GM21786 (cell line): ENCODE measurements at regions not wholly inside any gene's neighbourhood (a gene's known extent, or its start where the extent isn't known, plus 50 kb on each side); places are given as distances from the start of the nearest gene placed in this dataset.
"Not testable (repeated sequence)": the region's sequence is repeated elsewhere in the genome, so short reads cannot be mapped to it uniquely, and the experiment has no call there.

Experiments used
- ATAC-seq: cut with Tn5 transposase; IDR thresholded peaks from one replicate; pipeline ENCODE4 v1.9.1; 2021; ENCODE audit not compliant: unreplicated experiment

DNA sequence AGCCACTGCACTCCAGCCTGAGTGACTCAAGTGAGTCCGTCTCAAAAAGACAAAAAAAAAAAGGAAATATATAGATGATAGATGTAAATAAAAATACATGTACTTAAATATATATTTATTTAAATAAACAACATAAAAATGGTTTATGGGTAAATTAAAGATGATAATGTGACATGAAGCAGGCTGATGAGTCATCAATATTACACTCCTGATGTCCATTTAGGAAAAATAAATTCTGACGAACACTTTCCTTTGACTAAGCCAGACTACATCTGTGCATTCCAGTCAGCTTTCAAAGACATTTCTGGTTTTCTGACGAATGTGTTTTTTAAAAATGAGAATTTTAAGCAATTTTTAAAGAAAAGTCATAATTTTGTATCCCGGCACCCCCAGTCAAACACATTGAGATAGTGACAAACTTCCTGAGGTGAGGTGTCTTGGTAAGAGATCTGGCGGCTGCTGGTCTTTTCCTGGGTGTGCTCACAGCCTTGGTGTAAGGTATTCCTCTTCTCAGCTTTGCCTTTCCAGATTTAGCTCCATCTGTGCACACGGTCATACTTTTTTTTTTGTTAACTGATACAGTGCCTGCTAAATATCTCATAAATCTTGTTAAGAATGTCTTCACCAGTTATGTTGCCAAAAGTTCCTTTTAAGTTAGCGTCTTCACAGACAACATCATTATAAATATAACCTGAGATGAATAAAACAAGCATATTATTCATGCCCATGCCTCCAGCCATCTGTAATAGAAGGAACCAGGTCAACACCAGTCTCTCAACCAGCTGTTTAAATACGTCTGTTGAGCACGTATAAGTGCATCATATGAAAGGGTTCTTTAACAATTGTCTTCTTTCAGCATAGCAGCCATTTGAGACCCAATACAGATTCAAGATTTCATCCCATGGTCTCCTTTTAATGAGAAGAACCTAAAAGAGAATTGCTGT, 214.5 kb upstream of the PLD5 start:
- ATAC-seq = no peak

DNA sequence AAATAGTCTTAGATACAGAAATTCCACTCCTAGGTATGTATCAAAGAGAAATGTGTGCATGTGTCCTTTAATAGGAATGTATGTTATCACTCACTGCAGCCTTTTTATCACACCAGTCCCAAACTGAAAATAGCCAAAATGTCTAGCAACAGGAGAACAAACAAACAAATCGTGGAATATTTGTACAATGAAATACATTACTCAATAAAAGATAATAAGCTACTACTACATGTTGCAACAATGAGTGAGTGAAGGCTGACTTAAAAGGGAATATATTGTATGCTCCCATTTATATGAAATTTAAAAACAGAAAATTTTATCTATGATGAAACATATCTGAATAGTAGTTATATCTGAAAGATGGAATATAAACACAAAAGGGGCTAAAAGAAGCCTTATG, 212.1 kb upstream of the PLD5 start:
- ATAC-seq = no peak

DNA sequence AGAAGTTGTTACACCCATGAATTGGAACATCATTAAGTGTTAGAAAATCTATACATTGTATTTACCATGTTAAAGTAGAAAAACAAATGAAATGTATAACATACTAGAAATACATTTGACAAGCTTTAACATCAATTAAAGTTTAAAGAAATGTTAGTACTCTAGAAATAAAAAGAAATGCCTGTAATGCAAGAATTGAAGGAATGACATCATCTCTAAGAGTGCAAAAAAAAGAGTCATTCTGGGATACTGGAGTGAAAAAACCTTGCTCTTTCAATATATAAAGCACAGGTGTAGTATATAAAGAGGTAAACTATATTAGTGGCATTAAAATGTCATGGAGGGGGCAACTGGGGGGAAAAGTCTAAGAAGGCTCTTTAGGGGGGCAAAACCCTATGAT, 210.8 kb upstream of the PLD5 start:
- ATAC-seq = no peak

DNA sequence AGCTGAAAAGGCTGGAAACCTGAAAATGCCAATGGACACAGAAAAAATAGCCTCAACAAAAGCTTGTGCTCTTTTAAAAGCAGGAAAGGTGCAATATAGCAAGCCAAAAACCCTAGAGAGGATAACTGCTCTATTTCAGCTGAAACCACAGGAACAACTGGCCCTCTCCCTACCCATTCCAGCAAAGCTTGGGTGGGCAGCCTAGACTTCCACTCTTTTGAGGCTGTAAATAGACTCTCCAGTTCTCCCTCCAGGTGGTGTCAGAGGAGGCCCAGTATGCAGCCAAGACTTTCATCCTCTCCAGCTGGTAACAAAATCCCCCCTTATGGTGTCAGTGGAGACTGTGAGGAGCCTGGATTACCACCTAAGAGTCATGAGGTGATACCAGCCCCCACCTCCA, 206.9 kb upstream of the PLD5 start:
- ATAC-seq = no peak

DNA sequence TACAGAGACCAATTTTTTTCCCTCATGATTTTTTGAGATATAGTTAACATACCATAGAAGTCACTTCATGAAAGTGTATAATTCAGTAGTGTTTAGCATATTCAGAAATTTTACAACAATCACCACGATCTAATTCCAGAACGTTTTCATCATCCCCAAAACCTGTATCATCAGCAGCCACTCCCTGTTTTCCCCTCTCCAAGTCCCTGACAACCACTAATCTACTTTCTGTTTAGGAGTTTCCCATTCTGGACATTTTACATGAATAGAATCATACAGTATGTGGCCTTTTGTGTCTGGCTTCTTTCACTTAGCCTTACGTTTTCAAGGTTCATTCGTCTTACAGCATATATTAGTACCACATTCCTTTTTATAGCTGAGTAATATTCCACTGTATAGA, 204.2 kb upstream of the PLD5 start:
- ATAC-seq = no peak

DNA sequence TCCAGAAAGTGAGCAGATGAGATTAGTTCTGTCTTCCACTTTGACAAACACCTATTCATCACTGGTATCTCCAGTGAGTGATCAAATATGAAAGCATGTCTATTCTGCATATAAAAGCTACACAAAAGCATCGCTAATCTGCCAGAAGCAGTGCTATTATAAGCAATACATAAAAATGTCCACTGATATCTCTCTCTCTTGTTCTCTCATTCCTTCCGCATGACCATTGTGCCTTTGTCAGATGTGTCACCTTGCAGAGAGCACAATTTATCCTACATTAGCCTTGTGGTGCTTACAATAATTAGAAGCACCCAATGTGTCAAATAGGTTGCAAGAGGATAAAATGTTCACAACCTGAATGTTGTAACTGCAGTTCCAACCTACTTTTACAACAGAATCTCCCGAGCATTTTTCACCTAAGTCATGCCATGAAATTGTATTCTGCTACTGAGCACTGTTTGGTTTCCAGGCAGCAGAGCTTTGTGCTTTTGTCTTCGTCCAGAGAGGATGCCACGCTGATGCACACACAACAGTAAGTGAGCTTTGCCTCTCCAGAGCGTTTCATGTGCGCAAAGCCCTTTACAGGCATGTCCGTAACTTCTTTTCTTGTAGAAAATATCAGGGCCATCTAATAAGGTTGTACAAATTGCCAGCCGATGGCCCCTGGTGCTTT, 198.7 kb upstream of the PLD5 start:
- ATAC-seq = no peak

DNA sequence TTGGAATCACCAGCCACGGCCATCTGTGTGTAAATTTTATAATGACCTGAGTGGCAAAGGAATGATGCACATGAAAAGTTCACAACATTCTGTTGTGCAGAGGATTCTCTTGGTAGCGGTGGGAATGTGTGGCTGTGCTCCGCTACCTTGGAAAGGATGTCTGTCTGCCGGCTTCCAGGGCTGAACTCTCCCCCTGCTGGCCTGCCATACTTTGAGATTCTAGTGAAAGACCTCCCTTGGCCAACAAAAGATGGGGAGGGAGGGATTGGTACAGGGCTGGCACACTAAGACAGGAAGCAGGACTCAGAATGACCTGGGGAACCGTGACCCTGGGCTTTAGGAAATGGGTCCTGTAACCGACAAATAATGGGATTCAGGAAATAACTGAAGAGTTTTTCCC, 194.5 kb upstream of the PLD5 start:
- ATAC-seq = no peak

DNA sequence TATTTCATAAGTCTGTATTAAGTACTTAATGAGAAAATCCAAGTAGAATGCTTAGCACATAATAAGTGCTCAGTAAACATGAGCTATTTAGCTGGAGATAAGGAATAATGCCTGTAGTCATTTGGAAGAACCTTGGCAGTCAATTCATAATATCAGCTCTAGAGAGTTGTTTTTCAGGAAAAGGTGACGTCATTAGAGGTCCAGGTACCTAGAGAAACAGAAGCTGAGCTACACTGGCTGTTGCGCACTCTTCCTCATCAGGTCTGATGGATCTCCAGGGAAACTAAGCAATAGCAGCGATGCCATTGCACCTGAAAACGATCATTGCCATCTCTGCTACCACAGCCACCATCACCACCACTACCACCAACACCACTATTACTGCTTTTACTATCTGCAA, 187.8 kb upstream of the PLD5 start:
- no peak for ATAC-seq

DNA sequence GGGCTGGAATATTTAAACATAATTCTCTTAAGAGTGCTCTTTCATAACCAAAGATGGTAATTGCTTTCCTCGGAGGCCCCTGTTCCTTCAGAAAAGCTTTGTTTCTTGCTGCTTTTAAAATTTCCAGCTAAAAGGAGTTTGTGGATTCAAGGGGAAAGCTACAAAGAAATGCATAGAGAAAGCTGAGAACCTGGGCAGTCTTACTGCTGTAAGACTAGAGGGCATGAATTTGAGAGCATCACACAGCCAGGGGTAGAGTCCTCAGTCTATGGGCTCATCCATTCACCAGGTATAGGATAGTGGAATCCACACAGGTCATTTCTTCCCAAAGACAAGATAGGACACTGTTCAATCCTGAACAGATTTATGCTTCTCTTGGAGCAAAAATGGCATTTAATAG, 186.3 kb upstream of the PLD5 start:
- no peak for ATAC-seq

DNA sequence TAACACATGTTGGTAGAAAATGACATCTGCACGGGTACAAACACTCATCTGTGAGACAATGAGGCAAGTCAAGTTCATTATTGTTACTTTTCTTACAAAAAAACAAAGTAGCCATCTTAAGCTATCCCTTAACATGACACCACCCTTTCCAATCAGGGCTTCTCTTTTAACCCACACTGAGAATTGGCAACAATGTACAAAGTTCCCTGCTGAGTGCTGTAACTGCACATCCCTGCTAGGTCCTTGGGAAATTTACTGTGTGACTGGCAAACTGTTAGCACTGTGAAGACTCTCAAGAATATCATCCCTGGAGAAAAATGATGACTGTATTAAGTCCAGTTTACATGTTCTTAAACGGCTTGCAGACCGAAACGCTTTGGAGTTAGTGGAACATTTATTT, 185.8 kb upstream of the PLD5 start:
- ATAC-seq = no peak

DNA sequence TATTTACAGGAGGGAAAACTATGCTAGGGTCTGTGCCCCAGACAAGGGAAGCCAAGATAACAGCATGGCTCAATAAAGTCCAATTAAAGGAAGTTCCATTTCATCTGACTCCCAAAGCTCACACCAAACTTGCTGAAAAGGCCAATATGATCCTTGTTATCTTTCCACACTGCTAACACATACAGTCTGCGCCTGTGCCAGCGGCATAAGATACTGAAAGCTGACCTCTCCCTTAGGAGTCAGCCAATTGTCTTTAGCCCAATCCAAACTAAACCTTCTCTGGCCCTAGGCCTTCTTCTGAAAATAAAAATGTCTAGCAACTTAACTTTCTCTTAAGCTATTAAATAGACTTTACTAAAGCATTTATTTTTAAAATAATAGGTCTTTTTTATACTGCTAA, 179.0 kb upstream of the PLD5 start:
- no peak for ATAC-seq

DNA sequence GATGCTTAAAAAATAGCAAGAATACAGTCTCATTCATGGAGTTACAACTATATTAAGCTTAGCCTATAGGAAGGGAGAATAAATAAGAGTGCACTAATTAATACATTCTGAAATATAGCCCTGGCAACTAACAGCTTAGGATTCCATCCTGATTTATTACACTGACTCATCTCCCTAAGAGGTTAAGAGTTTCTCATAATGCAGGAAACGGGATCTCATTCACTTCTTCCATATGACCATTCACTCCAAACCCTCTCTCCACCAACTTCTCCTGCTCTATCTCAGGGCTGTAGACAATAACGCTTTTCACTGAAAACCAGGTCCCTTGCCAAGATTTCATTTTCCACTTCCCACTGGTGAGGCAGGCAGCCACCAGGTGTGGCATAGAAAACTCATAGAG, 168.5 kb upstream of the PLD5 start:
- no peak for ATAC-seq

DNA sequence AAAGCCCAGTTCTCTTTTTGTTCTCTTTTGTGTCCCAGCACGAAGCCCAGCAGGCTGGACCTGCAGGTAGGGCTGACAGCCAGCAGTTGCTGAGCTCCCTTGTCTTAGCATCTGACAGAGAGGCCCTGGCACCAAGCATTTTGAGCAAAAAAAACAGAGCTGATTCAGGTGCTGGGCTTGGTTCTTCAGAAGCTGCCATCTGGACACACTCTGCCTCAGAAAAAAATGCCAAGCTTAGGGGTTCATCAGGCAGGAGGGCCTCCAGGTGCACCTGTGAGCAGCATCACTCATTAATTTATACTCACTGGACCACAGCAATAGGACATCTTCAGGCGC, 167.1 kb upstream of the PLD5 start:
- no peak for ATAC-seq

DNA sequence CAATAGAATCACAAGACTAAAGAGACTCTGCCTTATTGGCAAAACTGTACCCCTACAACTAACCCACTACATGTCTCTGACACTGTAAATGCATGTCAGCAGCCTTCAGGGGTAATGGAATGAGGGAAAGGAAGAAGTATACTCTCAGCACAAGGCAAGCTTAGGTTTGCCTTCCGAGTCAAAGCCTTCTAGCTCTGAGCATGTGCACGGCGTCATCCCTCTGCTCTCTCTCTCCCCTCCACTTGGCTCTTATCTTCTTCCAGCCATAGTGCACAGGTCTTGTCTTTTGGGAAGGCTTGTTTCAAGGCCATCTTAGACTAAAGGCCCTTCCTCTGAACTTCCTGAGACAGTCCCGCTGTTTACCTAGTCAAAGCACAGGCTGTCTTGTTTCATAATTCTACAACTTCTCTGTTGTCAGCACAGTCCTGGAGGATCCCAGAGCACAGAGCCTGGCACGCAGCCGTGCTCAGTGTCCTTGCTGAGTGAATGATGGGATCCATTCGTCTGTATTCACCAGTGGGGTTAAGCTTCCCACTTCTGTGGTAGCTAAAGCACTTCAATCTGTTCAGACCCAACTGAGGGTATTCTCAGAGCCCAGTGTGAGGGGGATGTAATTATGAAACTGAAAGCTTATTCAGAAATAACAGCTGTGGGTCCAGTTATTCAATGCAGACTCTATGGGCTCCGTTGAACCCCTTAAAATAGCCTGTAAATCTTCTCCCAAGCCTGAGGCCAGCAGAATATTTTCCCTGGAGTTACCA, 166.5 kb upstream of the PLD5 start:
- ATAC-seq = no peak

DNA sequence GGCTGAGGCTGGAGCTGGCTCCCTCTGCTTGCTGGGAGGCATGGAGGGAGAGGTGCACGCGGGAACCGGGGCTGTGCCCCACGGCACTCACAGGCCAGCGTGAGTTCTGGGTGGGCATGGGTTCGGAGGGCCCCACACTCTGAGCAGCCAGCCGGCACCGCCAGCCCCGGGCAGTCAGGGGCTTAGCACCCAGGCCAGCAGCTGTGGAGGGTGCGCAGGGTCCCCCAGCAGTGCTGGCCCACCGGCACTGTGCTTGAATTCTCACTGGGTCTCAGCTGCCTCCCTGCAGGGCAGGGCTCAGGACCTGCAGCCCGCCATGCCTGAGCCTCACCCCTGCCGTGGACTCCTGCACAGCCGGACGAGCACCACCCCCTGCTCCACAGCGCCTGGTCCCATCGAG, 164.9 kb upstream of the PLD5 start:
- no peak for ATAC-seq

DNA sequence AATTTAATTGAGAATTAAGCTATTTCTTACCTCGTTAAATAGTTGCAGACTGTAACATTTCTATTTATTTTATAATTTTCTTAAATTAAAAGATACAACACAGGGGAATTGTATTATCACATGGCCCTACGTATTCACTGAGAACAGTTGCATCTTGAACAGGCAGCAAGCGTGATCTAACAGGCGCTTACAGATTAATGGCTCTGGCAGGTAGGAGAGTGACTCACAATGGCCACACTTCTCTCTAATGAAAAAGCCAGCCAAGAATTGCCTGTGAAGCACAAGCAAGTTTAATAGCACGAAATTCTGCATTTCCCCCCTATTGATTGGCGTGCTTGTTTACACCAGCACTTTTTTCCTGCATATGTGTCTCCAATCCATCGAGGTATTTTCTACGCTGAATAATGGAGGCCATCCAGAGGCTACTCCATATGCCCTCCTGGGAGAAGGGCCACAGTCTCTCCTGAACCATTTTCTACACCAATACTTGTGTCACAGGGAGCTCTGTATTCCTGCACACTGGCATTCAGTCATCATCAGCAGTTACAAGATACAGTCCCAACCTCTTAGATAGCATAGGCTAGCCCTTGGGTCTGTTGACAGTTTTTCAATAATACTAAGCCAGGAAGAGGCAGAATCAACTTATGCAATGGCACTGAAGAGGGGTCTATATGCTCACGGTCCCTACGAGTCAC, 150.6 kb upstream of the PLD5 start:
- no peak for ATAC-seq

DNA sequence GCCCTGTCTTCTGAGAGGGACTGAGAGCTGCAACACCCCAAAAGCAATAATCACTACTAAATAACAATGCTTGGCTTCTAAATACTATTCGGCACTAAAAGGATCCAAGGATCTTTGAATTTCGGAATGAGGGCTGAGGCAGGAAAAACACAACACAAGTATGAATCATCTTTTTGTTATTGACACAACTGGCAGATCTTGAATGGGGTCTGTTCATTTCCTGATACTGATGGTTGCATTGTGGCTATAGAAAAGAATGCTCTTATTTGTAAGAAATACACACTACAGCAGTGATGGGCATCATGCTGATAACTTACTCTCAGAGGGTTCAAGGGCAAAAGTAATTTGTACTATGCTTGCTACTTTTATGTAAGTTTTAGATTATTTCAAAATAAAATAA, 149.2 kb upstream of the PLD5 start:
- no peak for ATAC-seq

DNA sequence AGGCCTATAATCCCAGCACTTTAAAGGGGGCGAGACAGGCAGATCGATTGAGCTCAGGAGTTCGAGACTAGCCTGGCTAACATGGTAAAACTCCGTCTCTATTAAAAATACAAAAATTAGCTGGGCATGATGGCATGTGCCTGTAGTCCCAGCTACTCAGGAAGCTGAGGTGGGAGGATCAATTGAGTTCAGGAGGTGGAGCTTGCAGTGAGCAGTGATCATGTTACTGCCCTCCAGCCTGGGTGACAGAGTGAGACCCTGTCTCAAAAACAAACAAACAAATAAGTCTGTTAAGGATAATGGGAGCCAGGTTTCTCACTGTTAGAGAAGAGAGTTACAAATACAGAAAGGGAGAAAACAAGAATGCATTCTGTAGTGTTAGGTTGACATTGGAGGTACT, 148.7 kb upstream of the PLD5 start:
- ATAC-seq = not testable (repeated sequence)

DNA sequence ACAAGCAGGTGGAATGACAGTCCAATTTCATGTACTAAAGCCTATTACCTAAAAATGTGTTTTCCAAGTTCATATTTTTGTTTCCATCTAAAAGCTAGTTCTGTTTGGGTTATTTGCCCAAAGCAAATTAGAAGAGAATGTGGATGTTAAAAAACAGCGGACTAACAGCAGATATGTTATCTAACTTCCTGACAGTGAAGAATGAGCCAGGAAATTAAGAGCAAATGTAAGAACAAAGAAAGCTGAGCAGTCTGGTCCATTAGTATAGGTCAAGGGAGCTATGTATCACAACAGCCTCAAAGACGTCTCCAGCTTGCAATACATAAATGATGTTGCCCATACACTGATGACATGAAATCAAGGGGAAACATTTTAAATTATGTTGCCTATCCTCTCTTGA, 145.5 kb upstream of the PLD5 start:
- ATAC-seq = no peak

DNA sequence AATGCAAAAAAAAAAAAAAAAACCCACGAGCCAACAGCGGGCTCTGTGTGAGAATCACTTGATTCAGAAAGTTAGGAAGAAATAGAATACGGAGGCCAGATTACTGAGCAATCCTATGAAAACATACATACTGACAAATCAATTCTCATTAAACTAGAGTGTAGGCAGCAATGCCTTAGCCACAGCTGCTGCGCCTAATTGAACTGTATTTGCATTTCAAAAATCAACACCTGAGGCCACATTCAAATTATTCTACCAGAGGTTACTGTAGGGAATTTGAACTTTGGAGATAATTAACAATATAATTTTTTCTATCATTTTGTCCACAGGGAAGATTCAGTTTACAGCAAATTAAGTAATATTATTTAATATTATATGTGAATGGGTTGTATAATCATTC, 138.4 kb upstream of the PLD5 start:
- no peak for ATAC-seq

DNA sequence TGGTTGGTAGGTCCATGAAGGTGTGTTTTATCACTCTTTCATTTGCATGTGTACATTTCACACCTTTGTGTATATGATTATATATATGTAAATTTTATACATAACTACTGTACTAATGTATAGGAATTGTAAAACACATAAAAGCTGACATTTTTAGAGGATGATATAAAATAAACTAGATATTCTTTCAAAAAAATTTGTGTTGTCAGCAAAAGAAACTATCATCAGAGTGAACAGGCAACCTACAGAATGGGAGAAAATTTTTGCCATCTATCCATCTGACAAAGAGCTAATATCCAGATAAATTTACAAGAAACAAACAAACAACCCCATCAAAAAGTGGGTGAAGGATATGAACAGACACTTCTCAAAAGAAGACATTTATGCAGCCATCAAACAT, 129.3 kb upstream of the PLD5 start:
- ATAC-seq = not testable (repeated sequence)
